HCT116 (cell line): ENCODE measurements at regions not wholly inside any gene's neighbourhood (a gene's known extent, or its start where the extent isn't known, plus 50 kb on each side); places are given as distances from the start of the nearest gene placed in this dataset.

Experiments used
- ATAC-seq: fragments of 200-7000 bp; cut with Tn5 transposase; 2 replicates; pipeline ENCODE4 v1.9.1; 2020; ENCODE audit warnings: mild to moderate bottlenecking, moderate library complexity
- BruUV-seq: library from RNA; stranded (reverse); fragments of 400-500 nt; replicated peaks from 2 replicates; lab custom pipeline; 2021; lab: Mats Ljungman, UMichigan
- CTCF ChIA-PET: fragments of 300-600 bp; sonication (Branson Sonifier 250); formaldehyde crosslinking; loops from one replicate; lab custom pipeline; 2021; ENCODE audit warnings: antibody characterized with exemption; lab: Charles Lee
- POLR2A ChIA-PET: fragments of 300-600, 350-600 bp; sonication (Branson Sonifier 250); formaldehyde crosslinking; loops from one replicate; lab custom pipeline; 2021; ENCODE audit warnings: antibody characterized with exemption; lab: Charles Lee
- RAD21 ChIA-PET, 2 experiments: fragments of 300-600 bp; sonication (Branson Sonifier 250); formaldehyde crosslinking; loops; one replicate each; lab custom pipeline; 2023; ENCODE audit warnings: low total read pairs in 2 of 2; ENCODE audit not compliant: uncharacterized antibody in 2 of 2, unreplicated experiment in 2 of 2, low non-redundant PET in 1 of 2; lab: Charles Lee
- DNase-seq: peaks from one replicate; pipeline ENCODE4 v3.0.0-alpha.2; 2010; ENCODE audit warnings: low read depth, low spot score
- H2AFZ ChIP-seq: fragments of 200-600 bp; shearing (Covaris generic), sonication (generic); 2 replicates; pipeline ENCODE4 v1.6.1; 2017; ENCODE audit warnings: low read depth, mixed run types, mixed read lengths, antibody characterized with exemption, low read length; ENCODE audit not compliant: poor library complexity, severe bottlenecking
- H3K27ac ChIP-seq: 2 replicates; pipeline ENCODE4 v1.5.1; 2012; ENCODE audit warnings: low read depth, low read length
- H3K27me3 ChIP-seq: fragments of 200-600 bp; sonication (generic); 2 replicates; pipeline ENCODE4 v1.6.1; 2016; ENCODE audit warnings: mixed run types, low read length, mixed read lengths; ENCODE audit not compliant: insufficient read depth
- H3K36me3 ChIP-seq, 2 experiments: fragments of 200-500 bp in 1 of 2; fragments of 200-600 bp in 1 of 2; sonication (Bioruptor generic) in 1 of 2; sonication (generic) in 1 of 2; 2 replicates each; pipeline versions ENCODE4 v1.5.1 to v1.6.1; 2014 to 2016; ENCODE audit warnings: low read length in 2 of 2, inconsistent platforms in 1 of 2, mixed read lengths in 1 of 2, mixed run types in 1 of 2; ENCODE audit not compliant: insufficient read depth in 2 of 2, control insufficient read depth in 1 of 2
- H3K4me1 ChIP-seq, 2 experiments: fragments of 200-600 bp in 1 of 2; sonication (generic) in 1 of 2; 2 replicates each; pipeline versions ENCODE4 v1.5.1 to v1.6.1; 2012 to 2017; ENCODE audit warnings: low read length in 2 of 2, inconsistent platforms in 1 of 2, mild to moderate bottlenecking in 1 of 2, mixed read lengths in 1 of 2, mixed run types in 1 of 2, moderate library complexity in 1 of 2; ENCODE audit not compliant: insufficient read depth in 2 of 2, control insufficient read depth in 1 of 2
- H3K4me2 ChIP-seq: fragments of 200-600 bp; sonication (generic); 2 replicates; pipeline ENCODE4 v1.6.1; 2017; ENCODE audit warnings: mixed run types, low read length, mixed read lengths
- H3K4me3 ChIP-seq, 2 experiments: fragments of 200-600 bp in 1 of 2; sonication (generic) in 1 of 2; replicated peaks in 1 of 2; 2 replicates each; pipeline ENCODE4 v1.5.1; 2011 to 2016; ENCODE audit warnings: low read length in 2 of 2, control low read depth in 1 of 2, low read depth in 1 of 2, mild to moderate bottlenecking in 1 of 2, mixed read lengths in 1 of 2, mixed run types in 1 of 2
- H3K79me2 ChIP-seq: fragments of 200-600 bp; sonication (generic); 2 replicates; pipeline ENCODE4 v1.6.1; 2017; ENCODE audit warnings: mild to moderate bottlenecking, mixed run types, low read length, moderate library complexity, mixed read lengths; ENCODE audit not compliant: insufficient read depth
- H3K9ac ChIP-seq: fragments of 200-600 bp; sonication (generic); 2 replicates; pipeline ENCODE4 v1.6.1; 2016; ENCODE audit warnings: low read length, mixed read lengths
- H3K9me2 ChIP-seq: fragments of 200-600 bp; sonication (generic), shearing (Covaris generic); 2 replicates; pipeline ENCODE4 v1.6.1; 2017; ENCODE audit warnings: mixed run types, mild to moderate bottlenecking, moderate library complexity; ENCODE audit not compliant: insufficient read depth
- H3K9me3 ChIP-seq, 2 experiments: fragments of 200-500 bp in 1 of 2; fragments of 200-600 bp in 1 of 2; sonication (Bioruptor generic) in 1 of 2; sonication (generic) in 1 of 2; 2 replicates each; pipeline ENCODE4 v1.6.1; 2014 to 2017; ENCODE audit warnings: low read length in 2 of 2, mixed read lengths in 2 of 2, inconsistent platforms in 1 of 2, low read depth in 1 of 2, mild to moderate bottlenecking in 1 of 2, mixed run types in 1 of 2, moderate library complexity in 1 of 2; ENCODE audit not compliant: control insufficient read depth in 1 of 2, insufficient read depth in 1 of 2
- H4K20me1 ChIP-seq: fragments of 200-600 bp; sonication (generic), shearing (Covaris generic); 2 replicates; pipeline ENCODE4 v1.6.1; 2017; ENCODE audit warnings: mixed run types, mild to moderate bottlenecking, moderate library complexity; ENCODE audit not compliant: insufficient read depth
- CBX3 ChIP-seq: IDR thresholded peaks from 2 replicates; pipeline ENCODE4 v1.6.1; 2012; ENCODE audit warnings: low read depth
- EZH2phosphoT487 ChIP-seq: fragments of 200-600 bp; IDR thresholded peaks from 2 replicates; pipeline ENCODE4 v1.6.1; 2018; ENCODE audit warnings: antibody characterized with exemption, borderline replicate concordance
- RAD21 ChIP-seq: IDR thresholded peaks from 2 replicates; pipeline ENCODE4 v1.6.1; 2012; ENCODE audit warnings: low read depth, mild to moderate bottlenecking
- SP1 ChIP-seq: IDR thresholded peaks from 2 replicates; pipeline ENCODE4 v1.6.1; 2012; ENCODE audit warnings: low read depth
- SRF ChIP-seq: IDR thresholded peaks from 2 replicates; pipeline ENCODE4 v1.6.1; 2012; ENCODE audit warnings: low read depth
- TCF7L2 ChIP-seq: IDR thresholded peaks from 2 replicates; pipeline ENCODE4 v1.7.0; 2011; ENCODE audit warnings: borderline replicate concordance, inconsistent platforms; ENCODE audit not compliant: insufficient read depth, insufficient read length; ENCODE audit errors: extremely low read depth
- ZNF274 ChIP-seq: fragments of 200-500 bp; sonication (Bioruptor generic); IDR thresholded peaks from 2 replicates; pipeline ENCODE4 v1.6.1; 2014; ENCODE audit warnings: mild to moderate bottlenecking, low read depth, low read length, inconsistent platforms
- intact Hi-C: fragments of 100-400 bp; cut with micrococcal nuclease; formaldehyde crosslinking; loops from 2 replicates; pipeline ENCODE4 v1.10.0; 2022
- TF ChIP-seq, protein P1 (sequence below), 3 experiments: fragments of 200-600 bp in 1 of 3; sonication (generic) in 1 of 3; IDR thresholded peaks in 2 of 3; conservative IDR thresholded peaks in 1 of 3; 2 replicates each; pipeline ENCODE4 v1.5.1; 2012 to 2017; ENCODE audit warnings: low read depth in 2 of 3, low read length in 2 of 3, antibody characterized with exemption in 1 of 3, borderline replicate concordance in 1 of 3, control low read depth in 1 of 3, mild to moderate bottlenecking in 1 of 3, mixed read lengths in 1 of 3, mixed run types in 1 of 3, moderate library complexity in 1 of 3; ENCODE audit not compliant: insufficient read depth in 1 of 3
- TF ChIP-seq, protein P2 (sequence below): IDR thresholded peaks from 2 replicates; pipeline ENCODE4 v1.6.1; 2012
- TF ChIP-seq, protein P3 (sequence below): IDR thresholded peaks from 2 replicates; pipeline ENCODE4 v1.6.1; 2011; ENCODE audit warnings: mild to moderate bottlenecking, low read length, moderate library complexity; ENCODE audit not compliant: insufficient replicate concordance; ENCODE audit errors: extremely low read depth

DNA sequence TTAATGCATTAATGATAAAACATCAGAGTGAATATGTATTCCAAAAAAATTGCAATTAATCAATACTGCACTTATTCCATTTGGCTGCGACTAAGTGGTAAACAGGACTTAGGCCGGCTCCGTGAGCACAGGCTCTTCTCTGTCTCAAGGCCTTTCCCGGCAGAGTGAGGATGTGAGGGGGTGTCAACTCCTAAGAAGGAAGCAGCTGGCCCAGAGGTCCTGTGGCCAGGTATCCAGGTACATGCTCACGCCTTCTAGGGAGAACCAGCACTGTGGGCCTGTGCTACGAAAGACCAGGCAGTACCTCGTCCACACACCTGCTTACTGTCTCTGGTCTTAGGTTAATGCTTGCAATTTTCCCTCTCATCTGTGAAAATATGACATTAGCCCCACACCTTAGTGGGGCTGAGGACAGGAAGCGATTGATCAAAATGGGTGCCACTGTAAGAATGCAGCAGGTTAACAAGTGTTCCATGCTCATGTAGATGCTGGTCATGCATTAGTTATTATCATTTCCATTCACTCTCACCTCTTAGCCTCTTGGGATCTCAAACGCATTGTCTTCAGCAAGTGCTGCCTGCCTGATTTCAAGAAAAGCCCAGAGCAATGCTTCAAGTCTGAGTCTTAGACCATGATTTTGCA is 175.3 kb downstream of the ABHD5 start (continued):
- TF ChIP-seq, protein P1, sequence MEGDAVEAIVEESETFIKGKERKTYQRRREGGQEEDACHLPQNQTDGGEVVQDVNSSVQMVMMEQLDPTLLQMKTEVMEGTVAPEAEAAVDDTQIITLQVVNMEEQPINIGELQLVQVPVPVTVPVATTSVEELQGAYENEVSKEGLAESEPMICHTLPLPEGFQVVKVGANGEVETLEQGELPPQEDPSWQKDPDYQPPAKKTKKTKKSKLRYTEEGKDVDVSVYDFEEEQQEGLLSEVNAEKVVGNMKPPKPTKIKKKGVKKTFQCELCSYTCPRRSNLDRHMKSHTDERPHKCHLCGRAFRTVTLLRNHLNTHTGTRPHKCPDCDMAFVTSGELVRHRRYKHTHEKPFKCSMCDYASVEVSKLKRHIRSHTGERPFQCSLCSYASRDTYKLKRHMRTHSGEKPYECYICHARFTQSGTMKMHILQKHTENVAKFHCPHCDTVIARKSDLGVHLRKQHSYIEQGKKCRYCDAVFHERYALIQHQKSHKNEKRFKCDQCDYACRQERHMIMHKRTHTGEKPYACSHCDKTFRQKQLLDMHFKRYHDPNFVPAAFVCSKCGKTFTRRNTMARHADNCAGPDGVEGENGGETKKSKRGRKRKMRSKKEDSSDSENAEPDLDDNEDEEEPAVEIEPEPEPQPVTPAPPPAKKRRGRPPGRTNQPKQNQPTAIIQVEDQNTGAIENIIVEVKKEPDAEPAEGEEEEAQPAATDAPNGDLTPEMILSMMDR (IDR thresholded peaks at IDR 0.05 in 2 of 3, conservative IDR thresholded peaks at IDR 0.05 in 1 of 3; ENCODE audit: borderline replicate concordance in 1 of 3, insufficient read depth in 1 of 3, low read depth in 2 of 3, low read length in 2 of 3), result no peak
- TF ChIP-seq, protein P2, sequence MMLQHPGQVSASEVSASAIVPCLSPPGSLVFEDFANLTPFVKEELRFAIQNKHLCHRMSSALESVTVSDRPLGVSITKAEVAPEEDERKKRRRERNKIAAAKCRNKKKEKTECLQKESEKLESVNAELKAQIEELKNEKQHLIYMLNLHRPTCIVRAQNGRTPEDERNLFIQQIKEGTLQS, result no peak

DNA sequence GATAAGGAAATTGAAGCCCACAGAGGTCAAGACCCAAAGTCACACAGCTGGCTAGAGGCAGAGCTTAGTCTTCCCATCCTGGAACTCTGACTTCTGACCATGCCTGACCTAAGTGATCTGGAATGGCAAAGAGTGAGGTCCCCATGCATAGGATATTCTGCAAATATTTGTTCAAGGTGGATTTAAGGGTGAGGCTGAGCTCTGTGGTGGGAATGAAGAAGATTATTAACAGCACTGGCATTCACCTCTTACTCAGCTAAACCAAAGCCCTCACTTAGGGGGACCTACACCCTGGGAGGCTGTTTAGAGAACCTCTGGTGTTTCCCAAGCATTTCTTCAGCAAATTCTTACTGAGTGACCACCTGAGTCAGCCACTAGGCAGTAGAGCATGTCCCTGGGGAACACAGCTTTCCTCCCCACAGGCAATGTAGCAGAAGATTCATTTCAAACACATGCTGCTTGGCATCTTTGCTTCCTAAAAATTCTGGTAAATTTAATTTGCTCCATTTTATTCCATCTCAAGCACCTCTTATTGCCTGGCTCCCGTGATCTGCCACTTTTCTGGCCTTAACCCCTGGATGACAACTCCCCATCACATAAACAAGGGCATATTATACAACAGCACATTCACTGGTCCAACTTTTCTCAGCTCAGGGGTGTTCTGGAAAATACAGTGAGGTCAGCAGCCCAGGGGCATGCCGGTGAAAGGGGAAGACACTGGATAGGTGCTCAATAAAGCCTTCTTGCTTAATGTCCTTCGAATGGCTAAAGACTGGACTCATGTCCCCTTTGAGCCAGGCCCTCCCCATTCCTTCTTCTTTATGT is 176.0 kb downstream of the ABHD5 start:
- POLR2A ChIA-PET, result no interaction called here
- Histone ChIP-seq H3K27me3 (no peaks in the 10 kb centered on the region), H2AFZ (no peak overlapping the region), H3K79me2 (no peaks in the 10 kb centered on the region), H4K20me1 (no peaks in the 10 kb centered on the region), H3K4me3 (no peak overlapping the region), H3K9me2 (no peaks in the 10 kb centered on the region), H3K4me1 (peaks cover 11 to 25% of the 10 kb centered on the region in 2 experiments), H3K36me3 (no peaks in the 10 kb centered on the region), H3K9me3 (no peaks in the 10 kb centered on the region), H3K27ac (no peak overlapping the region), H3K9ac (no peak overlapping the region), H3K4me2 (no peak overlapping the region)
- ATAC-seq, result no peak
- BruUV-seq, result no TSS peak
- CTCF ChIA-PET, result interaction anchor here (3.0 kb wide), 1 partner anchor 11 kb away, joined by 14 read pairs; no protein-coding TSS in a partner anchor
- intact Hi-C loops, result no loop called here
- no peak for DNase-seq
- RAD21 ChIA-PET, result no interaction called here
- TF ChIP-seq EZH2phosphoT487 (no peak), SRF (no peak), ZNF274 (no peak), CBX3 (no peak), RAD21 (no peak), TCF7L2 (no peak), SP1 (no peak)
- TF ChIP-seq, protein P1 (IDR thresholded peaks at IDR 0.05 in 2 of 3, conservative IDR thresholded peaks at IDR 0.05 in 1 of 3; ENCODE audit: borderline replicate concordance in 1 of 3, insufficient read depth in 1 of 3, low read depth in 2 of 3, low read length in 2 of 3), result no peak
- TF ChIP-seq, protein P3, sequence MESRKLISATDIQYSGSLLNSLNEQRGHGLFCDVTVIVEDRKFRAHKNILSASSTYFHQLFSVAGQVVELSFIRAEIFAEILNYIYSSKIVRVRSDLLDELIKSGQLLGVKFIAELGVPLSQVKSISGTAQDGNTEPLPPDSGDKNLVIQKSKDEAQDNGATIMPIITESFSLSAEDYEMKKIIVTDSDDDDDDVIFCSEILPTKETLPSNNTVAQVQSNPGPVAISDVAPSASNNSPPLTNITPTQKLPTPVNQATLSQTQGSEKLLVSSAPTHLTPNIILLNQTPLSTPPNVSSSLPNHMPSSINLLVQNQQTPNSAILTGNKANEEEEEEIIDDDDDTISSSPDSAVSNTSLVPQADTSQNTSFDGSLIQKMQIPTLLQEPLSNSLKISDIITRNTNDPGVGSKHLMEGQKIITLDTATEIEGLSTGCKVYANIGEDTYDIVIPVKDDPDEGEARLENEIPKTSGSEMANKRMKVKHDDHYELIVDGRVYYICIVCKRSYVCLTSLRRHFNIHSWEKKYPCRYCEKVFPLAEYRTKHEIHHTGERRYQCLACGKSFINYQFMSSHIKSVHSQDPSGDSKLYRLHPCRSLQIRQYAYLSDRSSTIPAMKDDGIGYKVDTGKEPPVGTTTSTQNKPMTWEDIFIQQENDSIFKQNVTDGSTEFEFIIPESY, result no peak
